OCI-LY1 (cell line): ENCODE measurements at regions not wholly inside any gene's neighbourhood (a gene's known extent, or its start where the extent isn't known, plus 50 kb on each side); places are given as distances from the start of the nearest gene placed in this dataset.

Experiments
- H2AFZ ChIP-seq: fragments of 200-600 bp; sonication (generic), shearing (Covaris generic); 2 replicates; pipeline ENCODE4 v1.6.0; 2014; ENCODE audit warnings: antibody characterized with exemption, mild to moderate bottlenecking, low read length
- H3F3A ChIP-seq: fragments of 200-600 bp; sonication (generic), shearing (Covaris generic); 2 replicates; pipeline ENCODE4 v1.6.0; 2014; ENCODE audit warnings: mild to moderate bottlenecking, antibody characterized with exemption, low read length, moderate library complexity; ENCODE audit not compliant: insufficient read depth
- H3K27ac ChIP-seq: fragments of 200-600 bp; sonication (generic); 2 replicates; pipeline ENCODE4 v1.5.1; 2014; ENCODE audit warnings: low read length, mixed run types, mild to moderate bottlenecking, low read depth; ENCODE audit not compliant: poor library complexity, severe bottlenecking
- H3K27me3 ChIP-seq: fragments of 200-600 bp; sonication (generic); 2 replicates; pipeline ENCODE4 v1.6.0; 2014; ENCODE audit warnings: antibody characterized with exemption, mild to moderate bottlenecking, low read length, moderate library complexity; ENCODE audit not compliant: insufficient read depth
- H3K36me3 ChIP-seq: fragments of 200-600 bp; sonication (generic); 2 replicates; pipeline ENCODE4 v1.6.1; 2014; ENCODE audit warnings: mild to moderate bottlenecking, antibody characterized with exemption, low read length, moderate library complexity, mixed read lengths; ENCODE audit not compliant: insufficient read depth
- H3K4me1 ChIP-seq: fragments of 200-600 bp; sonication (generic); 2 replicates; pipeline ENCODE4 v1.5.1; 2014; ENCODE audit warnings: mild to moderate bottlenecking, low read length, moderate library complexity; ENCODE audit not compliant: insufficient read depth, severe bottlenecking
- H3K4me2 ChIP-seq: fragments of 200-600 bp; sonication (generic), shearing (Covaris generic); 2 replicates; pipeline ENCODE4 v1.6.1; 2014; ENCODE audit warnings: low read length
- H3K4me3 ChIP-seq: fragments of 200-600 bp; sonication (generic); 2 replicates; pipeline ENCODE4 v1.5.1; 2014; ENCODE audit warnings: low read length, low read depth, mild to moderate bottlenecking, mixed read lengths; ENCODE audit not compliant: poor library complexity, severe bottlenecking
- H3K79me2 ChIP-seq: fragments of 200-600 bp; shearing (Covaris generic); 2 replicates; pipeline ENCODE4 v1.6.1; 2016; ENCODE audit warnings: mixed run types, low read length, mixed read lengths; ENCODE audit not compliant: insufficient read depth
- H3K9ac ChIP-seq: fragments of 200-600 bp; sonication (generic), shearing (Covaris generic); 2 replicates; pipeline ENCODE4 v1.6.1; 2014; ENCODE audit warnings: mild to moderate bottlenecking, low read length, mixed read lengths
- H3K9me2 ChIP-seq: fragments of 200-600 bp; sonication (generic), shearing (Covaris generic); 2 replicates; pipeline ENCODE4 v1.6.1; 2014; ENCODE audit warnings: low read depth, mild to moderate bottlenecking, low read length, mixed read lengths
- H3K9me3 ChIP-seq: fragments of 200-600 bp; shearing (Covaris generic); 2 replicates; pipeline ENCODE4 v1.6.1; 2014; ENCODE audit warnings: low read length, mixed read lengths
- H4K20me1 ChIP-seq: fragments of 200-600 bp; sonication (generic), shearing (Covaris generic); 2 replicates; pipeline ENCODE4 v1.6.0; 2016; ENCODE audit warnings: mild to moderate bottlenecking, low read length; ENCODE audit not compliant: insufficient read depth
- EZH2 ChIP-seq: fragments of 200-600 bp; sonication (generic), shearing (Covaris generic); IDR thresholded peaks from 2 replicates; pipeline ENCODE4 v1.8.0; 2017; ENCODE audit warnings: borderline replicate concordance, mixed run types, mild to moderate bottlenecking, antibody characterized with exemption, low read length, moderate library complexity, mixed read lengths
- TF ChIP-seq, protein P1 (sequence below): fragments of 200-600 bp; sonication (generic), shearing (Covaris generic); IDR thresholded peaks from 2 replicates; pipeline ENCODE4 v1.5.1; 2017; ENCODE audit warnings: mild to moderate bottlenecking, antibody characterized with exemption, low read length, moderate library complexity, mixed read lengths

DNA sequence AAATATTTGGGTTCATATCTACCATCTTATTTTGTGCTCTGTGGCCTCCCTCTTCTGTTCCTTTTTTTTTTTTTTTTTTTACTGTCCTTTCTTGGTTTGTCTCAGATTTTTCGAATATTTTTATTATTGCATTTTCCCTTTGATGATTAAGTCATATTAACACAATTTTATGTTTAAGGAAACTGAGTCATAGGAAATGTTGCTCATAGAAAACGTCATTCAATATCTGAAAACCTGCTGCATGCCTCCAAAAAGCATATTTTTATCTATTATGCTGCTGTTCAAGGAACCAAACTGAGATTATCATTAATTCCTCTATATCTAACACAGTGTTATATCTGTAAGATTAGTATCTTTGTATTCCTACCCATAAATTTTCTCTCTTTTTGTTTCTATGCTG lies 614.3 kb upstream of the SLC8A1 start:
- no peaks in the 10 kb centered on the region for H3K9me3 ChIP-seq
- no peaks in the 10 kb centered on the region for H4K20me1 ChIP-seq
- no peaks in the 10 kb centered on the region for H3K4me1 ChIP-seq
- H2AFZ ChIP-seq, result no peak overlapping the region
- H3K4me3 ChIP-seq, result no peak overlapping the region
- H3F3A ChIP-seq, result no peaks in the 10 kb centered on the region
- no peak overlapping the region for H3K9ac ChIP-seq
- no peaks in the 10 kb centered on the region for H3K36me3 ChIP-seq
- no peak overlapping the region for H3K4me2 ChIP-seq
- TF ChIP-seq, protein P1, sequence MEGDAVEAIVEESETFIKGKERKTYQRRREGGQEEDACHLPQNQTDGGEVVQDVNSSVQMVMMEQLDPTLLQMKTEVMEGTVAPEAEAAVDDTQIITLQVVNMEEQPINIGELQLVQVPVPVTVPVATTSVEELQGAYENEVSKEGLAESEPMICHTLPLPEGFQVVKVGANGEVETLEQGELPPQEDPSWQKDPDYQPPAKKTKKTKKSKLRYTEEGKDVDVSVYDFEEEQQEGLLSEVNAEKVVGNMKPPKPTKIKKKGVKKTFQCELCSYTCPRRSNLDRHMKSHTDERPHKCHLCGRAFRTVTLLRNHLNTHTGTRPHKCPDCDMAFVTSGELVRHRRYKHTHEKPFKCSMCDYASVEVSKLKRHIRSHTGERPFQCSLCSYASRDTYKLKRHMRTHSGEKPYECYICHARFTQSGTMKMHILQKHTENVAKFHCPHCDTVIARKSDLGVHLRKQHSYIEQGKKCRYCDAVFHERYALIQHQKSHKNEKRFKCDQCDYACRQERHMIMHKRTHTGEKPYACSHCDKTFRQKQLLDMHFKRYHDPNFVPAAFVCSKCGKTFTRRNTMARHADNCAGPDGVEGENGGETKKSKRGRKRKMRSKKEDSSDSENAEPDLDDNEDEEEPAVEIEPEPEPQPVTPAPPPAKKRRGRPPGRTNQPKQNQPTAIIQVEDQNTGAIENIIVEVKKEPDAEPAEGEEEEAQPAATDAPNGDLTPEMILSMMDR, result no peak
- no peak for TF ChIP-seq EZH2
- no peak overlapping the region for H3K27ac ChIP-seq
- no peaks in the 10 kb centered on the region for H3K27me3 ChIP-seq
- no peaks in the 10 kb centered on the region for H3K79me2 ChIP-seq
- H3K9me2 ChIP-seq, result no peaks in the 10 kb centered on the region

DNA sequence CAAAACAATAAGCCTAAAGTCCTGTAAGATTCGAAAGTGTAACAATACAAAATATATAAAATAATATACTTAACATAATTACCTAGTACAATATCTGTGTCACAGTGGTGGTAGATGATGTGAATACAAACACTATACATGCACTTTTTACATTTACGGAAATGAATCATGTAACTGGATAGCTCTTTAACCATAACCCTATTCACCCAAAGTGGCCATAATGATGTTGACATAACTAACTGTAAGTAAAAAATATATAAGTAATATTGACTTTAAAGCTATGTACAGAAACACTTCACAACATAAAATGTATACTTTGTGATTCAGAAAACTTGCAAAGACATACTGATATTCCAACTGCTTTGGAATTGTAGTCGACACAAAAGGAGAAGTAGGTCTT lies 616.9 kb upstream of the SLC8A1 start:
- no peak overlapping the region for H3K4me2 ChIP-seq
- H3K9me3 ChIP-seq, result no peaks in the 10 kb centered on the region
- H3K36me3 ChIP-seq, result no peaks in the 10 kb centered on the region
- H2AFZ ChIP-seq, result no peak overlapping the region
- H3K9ac ChIP-seq, result no peak overlapping the region
- no peaks in the 10 kb centered on the region for H3K4me1 ChIP-seq
- no peaks in the 10 kb centered on the region for H3K27me3 ChIP-seq
- H3F3A ChIP-seq, result no peaks in the 10 kb centered on the region
- H3K9me2 ChIP-seq, result no peaks in the 10 kb centered on the region
- H3K4me3 ChIP-seq, result no peak overlapping the region
- no peak overlapping the region for H3K27ac ChIP-seq
- no peaks in the 10 kb centered on the region for H4K20me1 ChIP-seq
- H3K79me2 ChIP-seq, result no peaks in the 10 kb centered on the region
- no peak for TF ChIP-seq EZH2
- TF ChIP-seq, protein P1, result no peak

DNA sequence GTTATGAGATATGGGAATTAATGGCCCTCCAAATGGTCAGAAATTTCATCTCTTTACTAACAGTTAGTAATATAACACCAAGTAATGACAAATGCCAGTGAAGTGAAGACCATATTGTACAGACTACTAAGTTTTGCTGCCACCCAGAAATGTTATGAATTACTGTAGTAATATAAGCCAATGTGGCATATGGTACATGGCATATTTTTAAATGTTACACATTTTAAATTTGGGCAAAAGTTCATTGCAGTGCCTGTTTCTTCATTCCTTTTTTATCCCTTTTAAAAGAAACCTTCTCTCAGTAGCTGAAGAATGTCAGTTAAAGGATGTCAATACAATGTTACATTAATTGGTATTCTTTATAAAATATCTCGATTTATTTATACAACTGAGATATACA lies 626.5 kb upstream of the SLC8A1 start:
- Histone ChIP-seq H3K9me3 (no peaks in the 10 kb centered on the region), H3K27me3 (no peaks in the 10 kb centered on the region), H4K20me1 (no peaks in the 10 kb centered on the region), H3K4me1 (no peaks in the 10 kb centered on the region), H3K36me3 (no peaks in the 10 kb centered on the region), H3K27ac (no peak overlapping the region), H3K79me2 (no peaks in the 10 kb centered on the region), H3K9ac (no peak overlapping the region), H3F3A (no peaks in the 10 kb centered on the region), H3K4me2 (no peak overlapping the region), H3K9me2 (no peaks in the 10 kb centered on the region), H3K4me3 (no peak overlapping the region), H2AFZ (no peak overlapping the region)
- TF ChIP-seq, protein P1, result no peak
- no peak for TF ChIP-seq EZH2
